NB4 (cell line): ENCODE measurements at regions not wholly inside any gene's neighbourhood (a gene's known extent, or its start where the extent isn't known, plus 50 kb on each side); places are given as distances from the start of the nearest gene placed in this dataset.

ENCODE experiments used
- CTCF ChIP-seq: IDR thresholded peaks from one replicate; pipeline ENCODE4 v1.5.1; 2012; ENCODE audit warnings: low read depth, low read length
- POLR2A ChIP-seq: IDR thresholded peaks from 2 replicates; pipeline ENCODE4 v1.6.1; 2011; ENCODE audit warnings: mild to moderate bottlenecking; ENCODE audit not compliant: insufficient read length; ENCODE audit errors: extremely low read depth

DNA sequence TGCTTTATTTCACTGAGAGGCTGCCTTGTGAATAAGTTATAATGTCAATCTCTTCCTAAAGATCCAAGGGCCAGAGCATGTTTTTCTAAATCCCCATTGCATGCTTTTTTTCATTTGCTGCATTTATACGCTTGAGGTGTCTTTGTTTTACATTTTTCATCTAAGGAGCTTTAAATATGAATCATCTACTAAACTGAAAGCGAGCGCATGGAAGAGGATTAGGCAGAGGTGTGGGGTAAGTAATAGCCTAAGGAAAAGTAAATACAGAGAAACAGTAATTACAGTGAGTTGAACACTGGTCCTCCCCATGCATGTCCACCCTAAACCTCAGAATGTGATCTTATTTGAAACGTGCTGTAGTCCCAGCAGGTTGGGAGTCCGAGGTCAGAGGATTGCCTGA, 76.4 kb upstream of the METAP2 start:
- no peak for TF ChIP-seq CTCF
- no peak for TF ChIP-seq POLR2A
